OCI-LY3 (cell line): ENCODE measurements at regions not wholly inside any gene's neighbourhood (a gene's known extent, or its start where the extent isn't known, plus 50 kb on each side); places are given as distances from the start of the nearest gene placed in this dataset.

Experiments used
- H2AFZ ChIP-seq: fragments of 200-600, 300-600 bp; shearing (Covaris generic); 2 replicates; pipeline ENCODE4 v1.6.0; 2014; ENCODE audit warnings: antibody characterized with exemption, low read depth, low read length
- H3K27ac ChIP-seq: fragments of 200-600, 300-600 bp; sonication (generic); 2 replicates; pipeline ENCODE4 v1.5.1; 2014; ENCODE audit warnings: mild to moderate bottlenecking, low read length, moderate library complexity, mixed read lengths
- H3K27me3 ChIP-seq: fragments of 200-600, 300-600 bp; sonication (generic); 2 replicates; pipeline ENCODE4 v1.6.1; 2014; ENCODE audit warnings: low read depth, low read length, mixed read lengths
- H3K36me3 ChIP-seq: fragments of 200-600, 300-600 bp; sonication (generic); replicated peaks from 2 replicates; pipeline ENCODE3; 2014; ENCODE audit warnings: low read depth, low read length, mixed read lengths
- H3K4me1 ChIP-seq: fragments of 300-600, 200-600 bp; sonication (generic); 2 replicates; pipeline ENCODE4 v1.6.1; 2014; ENCODE audit warnings: low read length, mixed read lengths
- H3K4me2 ChIP-seq: fragments of 200-600, 300-600 bp; sonication (generic); 2 replicates; pipeline ENCODE4 v1.6.1; 2014; ENCODE audit warnings: low read length, mixed read lengths
- H3K4me3 ChIP-seq: fragments of 300-600, 200-600 bp; sonication (generic); 2 replicates; pipeline ENCODE4 v1.5.1; 2014; ENCODE audit warnings: antibody characterized with exemption, mild to moderate bottlenecking, low read length, moderate library complexity
- H3K79me2 ChIP-seq: fragments of 300-600, 200-600 bp; shearing (Covaris generic); 2 replicates; pipeline ENCODE4 v1.6.1; 2014; ENCODE audit warnings: mild to moderate bottlenecking, low read length, mixed read lengths
- H3K9ac ChIP-seq: fragments of 300-600, 200-600 bp; shearing (Covaris generic); 2 replicates; pipeline ENCODE4 v1.6.0; 2014; ENCODE audit warnings: mild to moderate bottlenecking, low read length, moderate library complexity
- H3K9me3 ChIP-seq: fragments of 200-600, 300-600 bp; shearing (Covaris generic); 2 replicates; pipeline ENCODE4 v1.6.1; 2014; ENCODE audit warnings: low read length, mixed read lengths; ENCODE audit not compliant: insufficient read depth
- H4K20me1 ChIP-seq: fragments of 200-600, 300-600 bp; sonication (generic); 2 replicates; pipeline ENCODE4 v1.6.1; 2016; ENCODE audit warnings: low read length, mixed read lengths; ENCODE audit not compliant: insufficient read depth
- CTCF ChIP-seq: fragments of 200-600, 300-600 bp; sonication (generic); IDR thresholded peaks from 2 replicates; pipeline ENCODE4 v1.5.1; 2014; ENCODE audit warnings: antibody characterized with exemption, low read length, low read depth
- EZH2phosphoT487 ChIP-seq: fragments of 200-600 bp; shearing (Covaris generic); IDR thresholded peaks from 2 replicates; pipeline ENCODE4 v1.6.1; 2018; ENCODE audit warnings: antibody characterized with exemption, mixed run types, low read depth

GRCh38 chr1:103190766-103191165, 82.4 kb upstream of the COL11A1 start:
- H4K20me1 ChIP-seq = no peaks in the 10 kb centered on the region

DNA sequence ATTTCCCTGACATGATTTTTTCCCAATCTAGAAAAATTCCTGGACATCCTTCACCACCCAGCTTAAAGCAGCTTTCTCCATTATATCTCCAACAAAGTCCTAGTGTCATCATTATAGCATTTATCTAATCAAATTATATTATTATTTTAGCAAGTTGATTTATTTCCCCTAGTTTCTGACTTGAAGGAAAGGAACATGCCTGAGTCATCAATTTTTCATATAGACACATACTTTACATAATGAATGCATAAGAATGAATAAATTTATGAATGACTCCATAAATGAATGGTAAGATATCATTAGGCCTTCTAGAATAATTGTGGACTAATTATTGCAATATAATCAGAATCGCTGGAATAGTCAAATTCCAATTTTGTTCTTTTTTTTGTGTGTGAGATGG, 79.4 kb upstream of the COL11A1 start:
- Histone ChIP-seq H4K20me1 (no peaks in the 10 kb centered on the region), H3K36me3 (no peaks in the 10 kb centered on the region), H3K27ac (no peak overlapping the region), H3K4me2 (no peak overlapping the region), H3K4me1 (no peaks in the 10 kb centered on the region), H2AFZ (no peak overlapping the region), H3K79me2 (no peaks in the 10 kb centered on the region), H3K27me3 (no peaks in the 10 kb centered on the region), H3K9me3 (no peaks in the 10 kb centered on the region), H3K4me3 (no peak overlapping the region), H3K9ac (no peak overlapping the region)
- no peak for TF ChIP-seq CTCF
- TF ChIP-seq EZH2phosphoT487 = no peak

More at GRCh38 chr1:103190766-103191165, 82.4 kb upstream of the COL11A1 start:
- Histone ChIP-seq H3K27me3 (no peaks in the 10 kb centered on the region), H3K79me2 (no peaks in the 10 kb centered on the region), H3K4me3 (no peak overlapping the region), H3K27ac (no peak overlapping the region), H3K4me1 (no peaks in the 10 kb centered on the region), H3K36me3 (no peaks in the 10 kb centered on the region), H3K4me2 (no peak overlapping the region), H3K9ac (no peak overlapping the region), H2AFZ (no peak overlapping the region), H3K9me3 (no peaks in the 10 kb centered on the region)
- TF ChIP-seq CTCF (no peak), EZH2phosphoT487 (no peak)

GRCh38 chr1:103180660-103181059, 72.3 kb upstream of the COL11A1 start:
- no peaks in the 10 kb centered on the region for H3K27me3 ChIP-seq
- H3K27ac ChIP-seq = no peak overlapping the region
- no peak for TF ChIP-seq CTCF
- TF ChIP-seq EZH2phosphoT487 = no peak

GRCh38 chr1:103177108-103177775, 68.9 kb upstream of the COL11A1 start:
- TF ChIP-seq CTCF (no peak), EZH2phosphoT487 (no peak)
- Histone ChIP-seq H3K27me3 (no peaks in the 10 kb centered on the region), H3K4me3 (no peak overlapping the region), H3K79me2 (no peaks in the 10 kb centered on the region), H3K4me2 (no peak overlapping the region), H3K9me3 (no peaks in the 10 kb centered on the region), H2AFZ (no peak overlapping the region), H3K36me3 (no peaks in the 10 kb centered on the region), H3K4me1 (no peaks in the 10 kb centered on the region), H4K20me1 (no peaks in the 10 kb centered on the region), H3K27ac (no peak overlapping the region), H3K9ac (no peak overlapping the region)

More at GRCh38 chr1:103180660-103181059, 72.3 kb upstream of the COL11A1 start:
- Histone ChIP-seq H3K36me3 (no peaks in the 10 kb centered on the region), H3K79me2 (no peaks in the 10 kb centered on the region), H4K20me1 (no peaks in the 10 kb centered on the region), H3K9ac (no peak overlapping the region), H3K4me3 (no peak overlapping the region), H2AFZ (no peak overlapping the region), H3K9me3 (no peaks in the 10 kb centered on the region), H3K4me1 (no peaks in the 10 kb centered on the region), H3K4me2 (no peak overlapping the region)
